ENCODE measurements at regions not wholly inside any gene's neighbourhood (a gene's known extent, or its start where the extent isn't known, plus 50 kb on each side); places are given as distances from the start of the nearest gene placed in this dataset.

- TF ChIP-seq, protein P1, sequence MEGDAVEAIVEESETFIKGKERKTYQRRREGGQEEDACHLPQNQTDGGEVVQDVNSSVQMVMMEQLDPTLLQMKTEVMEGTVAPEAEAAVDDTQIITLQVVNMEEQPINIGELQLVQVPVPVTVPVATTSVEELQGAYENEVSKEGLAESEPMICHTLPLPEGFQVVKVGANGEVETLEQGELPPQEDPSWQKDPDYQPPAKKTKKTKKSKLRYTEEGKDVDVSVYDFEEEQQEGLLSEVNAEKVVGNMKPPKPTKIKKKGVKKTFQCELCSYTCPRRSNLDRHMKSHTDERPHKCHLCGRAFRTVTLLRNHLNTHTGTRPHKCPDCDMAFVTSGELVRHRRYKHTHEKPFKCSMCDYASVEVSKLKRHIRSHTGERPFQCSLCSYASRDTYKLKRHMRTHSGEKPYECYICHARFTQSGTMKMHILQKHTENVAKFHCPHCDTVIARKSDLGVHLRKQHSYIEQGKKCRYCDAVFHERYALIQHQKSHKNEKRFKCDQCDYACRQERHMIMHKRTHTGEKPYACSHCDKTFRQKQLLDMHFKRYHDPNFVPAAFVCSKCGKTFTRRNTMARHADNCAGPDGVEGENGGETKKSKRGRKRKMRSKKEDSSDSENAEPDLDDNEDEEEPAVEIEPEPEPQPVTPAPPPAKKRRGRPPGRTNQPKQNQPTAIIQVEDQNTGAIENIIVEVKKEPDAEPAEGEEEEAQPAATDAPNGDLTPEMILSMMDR (IDR thresholded peaks at IDR 0.05): no peak
- ChIA-PET POLR2A (no interaction called here), CTCF (no interaction called here)
- intact Hi-C loops (cut with micrococcal nuclease): no loop called here
- no peak for DNase-seq
- no peak for ATAC-seq (ENCODE audit: low read depth)
- Mint-ChIP-seq H3K36me3 (ENCODE audit: low read depth) (no peaks in the 10 kb centered on the region), H3K27me3 (no peaks in the 10 kb centered on the region), H3K27ac (no peak overlapping the region), H3K4me1 (no peaks in the 10 kb centered on the region), H3K4me3 (no peak overlapping the region), H3K9me3 (no peaks in the 10 kb centered on the region)
Observed at GRCh38 chr13:99797691-99798090, 173.9 kb downstream of the ZIC5 start.

GRCh38 chr13:99796175-99796819 lies 175.3 kb downstream of the ZIC5 start:
- ChIA-PET POLR2A (no interaction called here), CTCF (no interaction called here)
- intact Hi-C loops (cut with micrococcal nuclease): no loop called here
- Mint-ChIP-seq H3K36me3 (ENCODE audit: low read depth) (no peaks in the 10 kb centered on the region), H3K9me3 (no peaks in the 10 kb centered on the region), H3K4me1 (no peaks in the 10 kb centered on the region), H3K27me3 (no peaks in the 10 kb centered on the region), H3K27ac (no peak overlapping the region), H3K4me3 (no peak overlapping the region)
- no peak for ATAC-seq (ENCODE audit: low read depth)
- TF ChIP-seq, protein P1 (IDR thresholded peaks at IDR 0.05): no peak
- DNase-seq: no peak

DNA sequence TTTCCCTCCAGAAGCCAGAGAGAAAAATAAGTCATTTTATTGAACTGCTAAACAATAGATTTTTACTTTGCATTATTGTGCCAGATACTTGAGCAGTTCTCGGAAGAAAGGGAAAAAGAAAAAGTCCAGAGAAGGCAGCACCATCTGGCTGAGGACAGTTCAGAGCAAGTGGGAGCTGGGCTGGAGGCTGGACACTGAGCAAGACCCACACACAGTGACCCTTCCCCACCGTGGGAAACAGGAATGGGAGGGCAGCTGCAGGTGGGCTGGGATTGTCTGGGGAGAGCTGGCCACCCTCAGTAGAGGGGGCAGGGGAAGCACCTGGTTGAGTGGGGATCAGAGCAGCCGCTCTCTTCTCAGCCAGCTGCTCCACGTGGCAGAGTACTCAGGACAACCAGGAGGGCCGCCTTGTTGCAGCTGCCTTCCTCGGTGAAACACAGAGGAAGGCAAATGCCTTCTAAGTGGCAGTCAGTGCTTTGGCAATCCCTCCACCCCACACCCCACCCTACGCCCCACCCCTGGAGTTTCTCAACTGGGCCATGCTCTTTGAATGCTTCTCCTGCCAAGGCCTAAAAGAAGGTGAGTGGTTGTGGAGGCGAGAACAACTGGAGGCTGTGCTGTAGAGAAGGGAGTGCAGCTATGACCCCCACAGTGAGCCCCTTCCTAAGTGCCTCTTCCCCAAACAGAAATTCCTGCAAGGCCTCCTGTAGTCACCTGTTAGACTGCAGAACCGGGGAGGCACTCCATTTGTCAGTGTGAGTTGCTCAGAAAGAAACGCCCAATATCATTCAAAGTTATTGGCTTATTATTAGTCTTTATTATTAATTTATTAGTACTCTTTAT lies 179.3 kb downstream of the ZIC5 start:
- no peaks in the 10 kb centered on the region for H3K27me3 Mint-ChIP-seq
- no peak for ATAC-seq (ENCODE audit: low read depth)
- no peak for DNase-seq
- peaks cover 2% of the 10 kb centered on the region for H3K9me3 Mint-ChIP-seq
- POLR2A ChIA-PET: no interaction called here
- no peaks in the 10 kb centered on the region for H3K4me1 Mint-ChIP-seq
- CTCF ChIA-PET: no interaction called here
- no peak overlapping the region for H3K4me3 Mint-ChIP-seq
- H3K36me3 Mint-ChIP-seq (ENCODE audit: low read depth): peaks cover 7% of the 10 kb centered on the region
- TF ChIP-seq, protein P1 (IDR thresholded peaks at IDR 0.05): no peak
- no peak overlapping the region for H3K27ac Mint-ChIP-seq
- intact Hi-C loops (cut with micrococcal nuclease): no loop called here

DNA sequence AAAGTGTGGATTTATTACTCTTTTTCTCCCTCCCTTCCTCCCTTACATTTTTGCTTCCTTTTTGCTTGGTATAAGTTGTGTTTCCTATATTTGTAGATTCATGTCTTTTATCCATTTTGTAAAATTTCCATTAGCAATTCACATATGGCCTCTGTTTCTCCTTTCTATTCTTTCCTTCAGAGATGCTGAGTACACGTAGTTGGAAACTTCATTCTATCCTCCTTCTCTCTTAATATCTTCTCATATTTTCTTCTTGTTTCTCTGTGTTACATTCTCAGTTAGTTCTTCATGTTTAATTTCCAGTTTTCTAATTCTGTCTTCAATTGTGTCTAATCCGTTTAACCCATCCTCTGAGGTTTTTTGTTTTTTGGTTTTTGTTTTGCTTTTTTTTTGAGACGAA lies 188.9 kb downstream of the ZIC5 start:
- H3K36me3 Mint-ChIP-seq (ENCODE audit: low read depth): peaks cover 26% of the 10 kb centered on the region
- DNase-seq (no peak), ATAC-seq (ENCODE audit: low read depth) (no peak)
- no peak overlapping the region for H3K4me3 Mint-ChIP-seq
- peaks cover 7% of the 10 kb centered on the region for H3K9me3 Mint-ChIP-seq
- no peaks in the 10 kb centered on the region for H3K4me1 Mint-ChIP-seq
- TF ChIP-seq, protein P1 (IDR thresholded peaks at IDR 0.05): no peak
- ChIA-PET POLR2A (no interaction called here), CTCF (no interaction called here)
- no peaks in the 10 kb centered on the region for H3K27me3 Mint-ChIP-seq
- intact Hi-C loops (cut with micrococcal nuclease): no loop called here
- H3K27ac Mint-ChIP-seq: no peak overlapping the region

- ChIA-PET POLR2A (no interaction called here), CTCF (no interaction called here)
- peaks cover 7% of the 10 kb centered on the region for H3K9me3 Mint-ChIP-seq
- no peaks in the 10 kb centered on the region for H3K27me3 Mint-ChIP-seq
- TF ChIP-seq, protein P1 (IDR thresholded peaks at IDR 0.05): no peak
- H3K27ac Mint-ChIP-seq: no peak overlapping the region
- DNase-seq (no peak), ATAC-seq (ENCODE audit: low read depth) (no peak)
- intact Hi-C loops (cut with micrococcal nuclease): no loop called here
- H3K4me3 Mint-ChIP-seq: no peak overlapping the region
- H3K4me1 Mint-ChIP-seq: no peaks in the 10 kb centered on the region
- H3K36me3 Mint-ChIP-seq (ENCODE audit: low read depth): peaks cover 44% of the 10 kb centered on the region
Observed at GRCh38 chr13:99778500-99778899, 193.1 kb downstream of the ZIC5 start.
